ENCODE measurements at regions not wholly inside any gene's neighbourhood (a gene's known extent, or its start where the extent isn't known, plus 50 kb on each side); places are given as distances from the start of the nearest gene placed in this dataset.

DNA sequence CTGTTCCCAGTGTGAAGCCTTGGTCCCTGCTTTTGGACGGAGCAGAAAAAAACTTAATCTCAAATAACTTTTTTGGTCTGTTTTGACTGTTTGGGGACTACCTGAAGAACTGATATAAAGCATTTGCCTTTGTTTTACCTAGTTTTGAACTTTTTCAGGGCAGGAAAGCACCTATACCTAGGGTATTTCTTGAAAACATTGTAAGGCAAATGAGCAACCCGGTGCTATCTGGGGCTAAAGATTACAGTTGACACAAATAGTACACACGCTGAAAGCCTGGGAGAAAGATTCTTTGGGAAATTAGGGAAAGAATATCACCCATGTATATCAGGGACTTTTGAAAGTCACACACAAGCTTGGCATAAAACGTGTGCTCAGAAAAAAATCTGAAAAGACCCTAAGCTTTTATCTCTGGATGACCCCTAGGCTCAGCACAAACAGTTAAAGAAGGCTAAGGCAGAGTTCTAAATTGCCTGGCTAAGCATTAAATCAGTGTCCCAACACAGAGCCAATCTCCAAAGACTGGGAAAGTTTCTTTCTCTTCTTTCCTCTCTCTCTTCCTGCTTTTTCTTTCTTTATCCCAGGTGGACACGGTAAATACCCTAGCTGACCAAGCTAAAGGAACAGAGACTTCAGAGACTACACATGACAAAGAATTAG lies 389.8 kb downstream of the SH2D4B start:
- TF ChIP-seq YBX1 (IDR thresholded peaks at IDR 0.05): no peak
- TF ChIP-seq KDM1A (IDR thresholded peaks at IDR 0.05; ENCODE audit: borderline replicate concordance): no peak
- TF ChIP-seq, protein P1, sequence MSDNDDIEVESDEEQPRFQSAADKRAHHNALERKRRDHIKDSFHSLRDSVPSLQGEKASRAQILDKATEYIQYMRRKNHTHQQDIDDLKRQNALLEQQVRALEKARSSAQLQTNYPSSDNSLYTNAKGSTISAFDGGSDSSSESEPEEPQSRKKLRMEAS (IDR thresholded peaks at IDR 0.05; ENCODE audit: low read depth, low read length): no peak
- TF ChIP-seq RCOR1 (conservative IDR thresholded peaks at IDR 0.05; ENCODE audit: low read depth, low read length): no peak
- 0 out of 2 replicates have a peak, but pooled peaks have one; percentile 68 for TF ChIP-seq ZNF24 (IDR thresholded peaks at IDR 0.05)
- TF ChIP-seq STAT3 (IDR thresholded peaks at IDR 0.05; ENCODE audit: low read depth, low read length): no peak
- TF ChIP-seq SMAD5 (IDR thresholded peaks at IDR 0.05; ENCODE audit: low read depth): no peak
- no TSS peak for BruUV-seq (replicated peaks)
- Histone ChIP-seq H3K9me3 (replicated peaks; ENCODE audit: control insufficient read depth, insufficient read depth, low read length) (no peaks in the 10 kb centered on the region), H3K36me3 (ENCODE audit: control insufficient read depth in 2 of 2, insufficient read depth in 2 of 2, low read length in 1 of 2) (no peaks in the 10 kb centered on the region), H3K4me3 (no peak overlapping the region), H3K4me1 (ENCODE audit: control insufficient read depth, insufficient read depth, low read length) (no peaks in the 10 kb centered on the region), H4K20me1 (ENCODE audit: control insufficient read depth, insufficient read depth) (no peaks in the 10 kb centered on the region), H3K9ac (ENCODE audit: control insufficient read depth, insufficient read depth, low read length) (no peak overlapping the region), H3K27ac (ENCODE audit: control insufficient read depth, insufficient read depth) (no peak overlapping the region), H3K27me3 (replicated peaks in 1 of 2; ENCODE audit: control insufficient read depth in 2 of 2, insufficient read depth in 2 of 2, low read length in 1 of 2) (no peaks in the 10 kb centered on the region), H3K79me2 (ENCODE audit: control insufficient read depth, insufficient read depth, low read length) (no peaks in the 10 kb centered on the region), H2AFZ (ENCODE audit: control insufficient read depth, low read depth, low read length) (no peak overlapping the region), H3K4me2 (ENCODE audit: control insufficient read depth, insufficient read depth) (no peak overlapping the region)
- POLR2A ChIA-PET: no interaction called here
- 2% methylated on average over 5 of the region's 5 CpGs for WGBS (ENCODE audit: insufficient coverage, insufficient replicate concordance, low lambda C conversion rate, missing lambda C conversion rate)
- RAD21 ChIA-PET (ENCODE audit: unreplicated experiment): no interaction called here
- SMC1A ChIA-PET (ENCODE audit: uncharacterized antibody, unreplicated experiment): interaction anchor here (0.6 to 6.6 kb wide), 9 partner anchors 14 to 484 kb away, joined by 3 to 50 read pairs (median 5); no protein-coding TSS in a partner anchor
- intact Hi-C loops (cut with micrococcal nuclease; ENCODE audit: unreplicated experiment): no loop called here
- FAIRE-seq: no peak
- CTCF ChIA-PET: interaction anchor here (1.3 to 6.7 kb wide), 6 partner anchors 9 to 328 kb away, joined by 3 to 97 read pairs (median 6); no protein-coding TSS in a partner anchor
- ATAC-seq: peak; percentile 64
- in situ Hi-C loops (cut with MboI): loop anchor here (5.0 to 10.0 kb wide), 2 partner anchors 225 to 483 kb away; no protein-coding TSS in a partner anchor
- no peak for DNase-seq (ENCODE audit: low read depth, low spot score)

DNA sequence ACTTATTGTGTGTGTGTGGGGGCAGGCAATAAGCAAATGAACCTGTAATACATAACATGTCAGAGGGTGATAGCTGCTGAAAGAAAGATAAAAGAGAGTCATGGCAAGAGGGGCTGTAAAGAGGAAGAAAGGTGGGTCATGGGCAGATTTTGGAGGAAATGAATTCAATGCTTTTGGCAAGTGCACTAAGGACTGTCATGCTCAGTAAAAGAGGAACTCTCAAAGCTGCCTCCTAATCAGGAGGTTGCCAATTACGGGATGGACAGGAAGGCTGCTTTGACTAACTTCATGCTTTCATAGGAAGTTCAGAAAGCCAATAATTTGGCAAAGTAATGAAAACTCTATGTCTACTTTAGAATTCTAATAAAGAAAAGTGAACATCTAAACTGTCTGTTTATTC lies 401.2 kb downstream of the SH2D4B start:
- WGBS (ENCODE audit: insufficient coverage, insufficient replicate concordance, low lambda C conversion rate, missing lambda C conversion rate): 0% methylated on average over 1 of the region's 1 CpG
- H3K36me3 ChIP-seq (ENCODE audit: control insufficient read depth in 2 of 2, insufficient read depth in 2 of 2, low read length in 1 of 2): no peaks in the 10 kb centered on the region
- H3K9ac ChIP-seq (ENCODE audit: control insufficient read depth, insufficient read depth, low read length): no peak overlapping the region
- no peaks in the 10 kb centered on the region for H3K9me3 ChIP-seq (replicated peaks; ENCODE audit: control insufficient read depth, insufficient read depth, low read length)
- FAIRE-seq (peak; percentile 23), DNase-seq (ENCODE audit: low read depth, low spot score) (no peak), ATAC-seq (peak; percentile 45; the same call in 2 of the 3 replicates)
- intact Hi-C loops (cut with micrococcal nuclease; ENCODE audit: unreplicated experiment) (no loop called here), in situ Hi-C loops (cut with MboI) (no loop called here)
- H2AFZ ChIP-seq (ENCODE audit: control insufficient read depth, low read depth, low read length): no peak overlapping the region
- no peaks in the 10 kb centered on the region for H3K4me1 ChIP-seq (ENCODE audit: control insufficient read depth, insufficient read depth, low read length)
- BruUV-seq (replicated peaks): no TSS peak
- CTCF ChIA-PET: no interaction called here
- RAD21 ChIA-PET (ENCODE audit: unreplicated experiment): no interaction called here
- H3K27ac ChIP-seq (ENCODE audit: control insufficient read depth, insufficient read depth): no peak overlapping the region
- H4K20me1 ChIP-seq (ENCODE audit: control insufficient read depth, insufficient read depth): no peaks in the 10 kb centered on the region; the same call in 1 of the 2 replicates
- TF ChIP-seq SPI1 (IDR thresholded peaks at IDR 0.05; ENCODE audit: borderline replicate concordance, insufficient read depth, low read depth, low read length): peak; percentile 55; the same call in 1 of the 2 replicates
- TF ChIP-seq CBX5 (IDR thresholded peaks at IDR 0.05; ENCODE audit: low read depth): no peak
- POLR2A ChIA-PET: no interaction called here
- H3K79me2 ChIP-seq (ENCODE audit: control insufficient read depth, insufficient read depth, low read length): no peaks in the 10 kb centered on the region
- SMC1A ChIA-PET (ENCODE audit: uncharacterized antibody, unreplicated experiment): no interaction called here
- H3K4me3 ChIP-seq: no peak overlapping the region
- no peaks in the 10 kb centered on the region for H3K27me3 ChIP-seq (replicated peaks in 1 of 2; ENCODE audit: control insufficient read depth in 2 of 2, insufficient read depth in 2 of 2, low read length in 1 of 2)
- no peak overlapping the region for H3K4me2 ChIP-seq (ENCODE audit: control insufficient read depth, insufficient read depth)
